ENCODE measurements at regions not wholly inside any gene's neighbourhood (a gene's known extent, or its start where the extent isn't known, plus 50 kb on each side); places are given as distances from the start of the nearest gene placed in this dataset.

DNA sequence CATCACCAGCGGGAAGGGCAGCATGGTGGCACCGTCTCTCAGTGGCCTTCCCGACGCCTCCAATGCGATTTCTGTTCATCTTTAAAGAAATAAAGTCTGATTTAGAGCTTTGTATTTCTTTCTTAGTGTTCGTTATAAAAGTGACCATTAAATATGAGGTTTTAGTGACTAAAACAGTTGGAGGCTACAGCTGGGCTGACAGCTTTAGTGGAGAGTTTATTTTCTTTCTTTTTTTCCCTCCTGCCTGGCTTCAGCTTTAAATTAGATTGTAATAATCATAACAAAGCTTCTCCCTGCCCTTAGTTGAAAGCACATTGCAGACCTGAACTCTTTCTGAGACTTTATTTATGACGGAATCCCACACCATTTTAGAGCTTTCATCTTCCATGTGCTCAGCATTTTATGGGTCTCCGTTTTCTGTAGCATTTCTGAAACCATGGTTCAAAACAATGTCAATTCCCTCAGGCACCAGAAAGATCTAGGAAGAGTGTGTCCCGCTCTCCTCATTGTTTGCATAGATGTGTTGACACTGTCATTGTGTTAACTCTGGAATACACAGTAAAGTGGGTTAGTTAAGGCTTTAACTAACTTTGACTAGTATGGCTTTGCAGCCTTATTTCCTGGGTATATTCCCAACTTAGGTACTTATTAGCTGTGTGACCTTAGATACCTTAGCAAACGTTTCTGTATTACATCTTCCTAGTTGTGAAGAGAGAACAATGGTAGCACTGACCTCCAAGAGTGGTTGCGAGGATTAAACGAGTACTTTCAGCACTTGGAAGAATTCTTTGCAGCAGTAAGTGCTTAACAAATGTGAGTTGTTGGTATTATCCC, 97.4 kb upstream of the PGRMC2 start:
- no peak for TF ChIP-seq CTCF (IDR thresholded peaks at IDR 0.05)
- TF ChIP-seq POLR2A (IDR thresholded peaks at IDR 0.05) = no peak
- TF ChIP-seq POLR2AphosphoS5 (IDR thresholded peaks at IDR 0.05) = no peak
- no peak for TF ChIP-seq EP300 (IDR thresholded peaks at IDR 0.05)

All from upper lobe of left lung (tissue), 4 donors.